T-helper 17 cell (primary cell): ENCODE measurements at regions not wholly inside any gene's neighbourhood (a gene's known extent, or its start where the extent isn't known, plus 50 kb on each side); places are given as distances from the start of the nearest gene placed in this dataset.

Experiments used
- ATAC-seq: fragments of 150-1000 bp; cut with Tn5 transposase; 2 replicates; pipeline ENCODE4 v1.10.0; 2021; ENCODE audit warnings: mild to moderate bottlenecking, moderate library complexity
- DNase-seq, 3 donors: peaks; one replicate each; pipeline versions ENCODE4 v3.0.0 to v3.0.0-alpha.2; 2020 to 2021
- H3K9me3 ChIP-seq: one replicate; pipeline ENCODE4 v1.7.0; 2013; ENCODE audit warnings: low read length, mild to moderate bottlenecking; ENCODE audit not compliant: control insufficient read depth, poor library complexity, severe bottlenecking
- H3K27ac Mint-ChIP-seq: one replicate; pipeline ENCODE4 v1.8.0; 2022; ENCODE audit warnings: mild to moderate bottlenecking, moderate library complexity, mixed read lengths
- H3K27me3 Mint-ChIP-seq: one replicate; pipeline ENCODE4 v1.8.0; 2022; ENCODE audit warnings: mixed read lengths
- H3K36me3 Mint-ChIP-seq: one replicate; pipeline ENCODE4 v1.8.0; 2022; ENCODE audit warnings: low read depth, mixed read lengths
- H3K4me1 Mint-ChIP-seq: one replicate; pipeline ENCODE4 v1.8.0; 2022; ENCODE audit warnings: mild to moderate bottlenecking, mixed read lengths
- H3K4me3 Mint-ChIP-seq: one replicate; pipeline ENCODE4 v1.8.0; 2022; ENCODE audit warnings: mild to moderate bottlenecking, moderate library complexity, mixed read lengths

DNA sequence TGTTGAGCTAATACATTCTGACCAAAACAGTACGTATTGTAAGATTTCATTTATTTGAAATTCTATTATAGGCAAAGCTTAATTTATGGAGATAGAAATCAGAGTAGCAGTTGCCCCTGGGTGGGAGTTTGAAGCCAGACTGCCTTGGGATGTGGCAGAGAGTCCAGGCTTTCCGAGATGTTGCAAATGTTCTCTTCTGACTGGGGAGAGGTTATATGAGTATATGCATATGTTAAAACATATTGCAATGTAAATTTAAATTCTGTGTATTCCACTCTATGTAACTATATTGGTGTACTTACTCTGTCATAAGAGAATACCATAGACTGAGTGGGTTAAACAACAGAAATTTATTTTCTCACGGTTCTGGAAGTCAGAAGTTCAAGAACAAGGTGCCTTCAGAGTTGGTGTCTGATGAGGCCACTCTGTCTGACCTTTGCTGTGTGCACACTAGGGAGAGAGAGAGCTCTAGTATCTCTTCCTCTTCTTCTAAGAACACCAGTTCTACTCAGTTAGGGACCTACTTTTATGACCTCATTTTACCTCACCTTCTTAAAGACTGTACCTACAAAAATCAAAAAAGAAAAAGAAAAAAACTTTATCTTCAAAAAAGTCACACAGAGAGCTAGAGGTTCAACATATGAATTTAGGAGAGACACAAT, 299.3 kb upstream of the HS3ST1 start:
- no peaks in the 10 kb centered on the region for H3K4me1 Mint-ChIP-seq
- H3K27ac Mint-ChIP-seq: no peak overlapping the region
- H3K27me3 Mint-ChIP-seq: peaks cover 10% of the 10 kb centered on the region
- no peak overlapping the region for H3K4me3 Mint-ChIP-seq
- no peaks in the 10 kb centered on the region for H3K9me3 ChIP-seq
- no peak for ATAC-seq
- DNase-seq: no peak
- no peaks in the 10 kb centered on the region for H3K36me3 Mint-ChIP-seq

DNA sequence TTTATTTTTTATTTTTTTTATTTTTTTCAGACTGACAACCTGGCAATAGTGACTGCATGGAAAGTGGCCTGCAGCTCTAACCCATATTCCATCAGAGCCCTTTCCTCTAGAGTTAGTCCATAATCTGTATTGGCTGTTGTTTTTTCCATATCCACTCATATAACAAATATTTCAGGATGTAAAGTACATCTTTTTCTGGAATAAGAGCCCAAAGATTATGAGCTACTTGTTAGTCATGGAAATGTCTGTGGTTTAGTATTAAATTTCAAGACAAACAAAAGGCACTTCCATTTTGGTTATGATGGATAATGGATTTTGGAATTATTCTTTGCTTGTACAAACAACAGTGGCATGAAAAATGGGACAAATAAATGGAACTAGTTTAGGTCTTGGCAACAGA, 296.0 kb upstream of the HS3ST1 start:
- no peak for DNase-seq
- H3K27me3 Mint-ChIP-seq: peaks cover 25% of the 10 kb centered on the region
- H3K36me3 Mint-ChIP-seq: no peaks in the 10 kb centered on the region
- no peak for ATAC-seq
- no peaks in the 10 kb centered on the region for H3K4me1 Mint-ChIP-seq
- H3K9me3 ChIP-seq: no peaks in the 10 kb centered on the region
- no peak overlapping the region for H3K4me3 Mint-ChIP-seq
- no peak overlapping the region for H3K27ac Mint-ChIP-seq

DNA sequence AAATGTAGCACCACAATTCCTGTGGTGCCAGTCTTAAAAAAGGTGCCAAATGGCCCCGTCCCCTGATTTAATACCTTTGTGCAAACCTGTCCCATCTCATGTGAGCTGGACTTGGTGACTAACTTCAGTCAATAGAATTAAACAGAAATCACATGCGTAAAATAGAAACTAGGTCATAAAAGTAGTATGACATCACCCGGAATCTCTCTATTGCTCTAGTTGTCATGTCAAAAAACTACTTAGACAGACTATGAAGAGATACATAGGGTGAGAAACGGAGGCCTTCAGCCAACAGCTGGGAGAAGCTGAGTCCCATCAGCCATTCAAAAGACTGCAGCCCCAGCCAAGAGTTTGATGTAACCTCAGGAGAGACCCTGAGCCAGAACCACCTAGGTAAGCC, 293.5 kb upstream of the HS3ST1 start:
- Mint-ChIP-seq H3K4me1 (no peaks in the 10 kb centered on the region), H3K27me3 (peaks cover 30% of the 10 kb centered on the region), H3K36me3 (no peaks in the 10 kb centered on the region), H3K4me3 (no peak overlapping the region), H3K27ac (no peak overlapping the region)
- no peak for ATAC-seq
- no peak for DNase-seq
- H3K9me3 ChIP-seq: no peaks in the 10 kb centered on the region

DNA sequence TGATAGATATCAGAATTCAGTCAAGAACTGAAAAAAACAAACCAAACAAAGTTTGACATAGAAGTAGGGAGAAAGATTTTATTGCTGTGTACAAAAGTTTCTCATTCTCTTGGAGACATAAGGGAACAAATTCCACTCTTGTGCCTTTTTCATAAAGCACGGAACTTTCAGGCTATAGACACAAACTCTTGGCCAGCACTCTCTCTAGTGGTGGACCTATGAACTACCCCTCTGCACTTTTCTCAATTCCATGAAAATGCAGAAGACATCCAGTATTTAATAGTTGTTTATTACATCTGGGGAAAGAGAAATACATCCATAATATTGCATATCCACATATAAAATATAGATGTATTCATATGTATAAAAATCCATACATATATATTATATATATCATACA, 291.6 kb upstream of the HS3ST1 start:
- H3K9me3 ChIP-seq: no peaks in the 10 kb centered on the region
- DNase-seq: no peak
- Mint-ChIP-seq H3K36me3 (no peaks in the 10 kb centered on the region), H3K4me1 (no peaks in the 10 kb centered on the region), H3K4me3 (no peak overlapping the region), H3K27me3 (peaks cover 30% of the 10 kb centered on the region), H3K27ac (no peak overlapping the region)
- no peak for ATAC-seq

DNA sequence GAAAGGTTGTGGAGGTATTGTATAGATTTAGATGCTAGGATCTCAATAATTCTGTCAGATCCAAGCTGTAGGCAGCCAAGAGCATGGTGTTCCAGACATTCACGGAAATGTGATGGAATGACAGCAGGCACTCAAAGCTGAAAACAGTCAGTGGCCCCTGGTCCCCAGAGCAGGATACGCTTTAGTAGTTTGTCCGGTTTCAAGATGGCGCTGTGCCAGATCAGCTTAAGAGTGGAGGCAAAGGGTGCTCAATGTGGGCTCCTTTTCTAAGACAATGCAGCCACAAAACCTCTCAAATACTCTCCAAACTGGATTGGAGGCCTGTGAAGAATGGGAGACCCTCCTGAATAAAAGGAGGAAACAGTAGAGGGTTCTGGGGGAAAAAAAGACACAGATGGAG, 291.2 kb upstream of the HS3ST1 start:
- DNase-seq (no peak), ATAC-seq (no peak)
- Mint-ChIP-seq H3K27me3 (peaks cover 30% of the 10 kb centered on the region), H3K36me3 (no peaks in the 10 kb centered on the region), H3K4me1 (no peaks in the 10 kb centered on the region), H3K27ac (no peak overlapping the region), H3K4me3 (no peak overlapping the region)
- no peaks in the 10 kb centered on the region for H3K9me3 ChIP-seq

DNA sequence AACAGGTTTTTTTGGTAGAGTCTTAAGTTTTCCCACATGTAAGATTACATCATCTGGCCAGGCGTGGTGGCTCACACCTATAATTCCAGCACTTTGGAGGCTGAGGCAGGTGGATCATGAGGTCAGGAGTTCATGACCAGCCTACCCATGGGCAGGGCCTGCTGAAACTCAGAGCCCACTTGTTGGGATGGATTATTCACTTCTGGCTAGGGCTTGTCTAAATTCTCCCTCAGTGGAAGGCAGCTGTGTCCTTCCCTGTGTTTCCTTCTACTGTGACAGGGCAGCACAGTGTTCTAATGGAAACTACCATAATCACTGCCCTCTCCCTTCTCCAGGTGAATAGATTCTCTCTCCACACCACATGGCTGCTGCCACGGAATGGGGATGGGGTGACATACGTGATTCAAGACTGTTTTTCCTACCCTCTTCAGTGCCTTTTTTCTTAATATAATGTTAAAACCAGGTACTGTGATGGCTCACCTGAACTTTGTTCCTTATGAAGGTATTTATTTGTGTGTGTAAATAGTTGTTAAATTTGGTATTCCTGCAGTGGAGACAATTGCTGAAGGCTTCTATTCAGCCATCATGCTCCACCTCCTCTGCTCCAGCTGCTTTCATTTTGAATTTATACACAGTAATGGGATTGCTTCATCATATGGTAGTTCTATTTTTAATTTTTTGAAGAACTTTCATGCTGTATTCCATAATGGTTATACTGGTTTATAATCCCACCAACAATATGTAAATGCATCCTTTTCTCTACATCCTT, 287.2 kb upstream of the HS3ST1 start:
- DNase-seq (no peak), ATAC-seq (no peak)
- Mint-ChIP-seq H3K4me1 (no peaks in the 10 kb centered on the region), H3K27ac (no peak overlapping the region), H3K4me3 (no peak overlapping the region), H3K36me3 (no peaks in the 10 kb centered on the region), H3K27me3 (peaks cover 21% of the 10 kb centered on the region)
- no peaks in the 10 kb centered on the region for H3K9me3 ChIP-seq

DNA sequence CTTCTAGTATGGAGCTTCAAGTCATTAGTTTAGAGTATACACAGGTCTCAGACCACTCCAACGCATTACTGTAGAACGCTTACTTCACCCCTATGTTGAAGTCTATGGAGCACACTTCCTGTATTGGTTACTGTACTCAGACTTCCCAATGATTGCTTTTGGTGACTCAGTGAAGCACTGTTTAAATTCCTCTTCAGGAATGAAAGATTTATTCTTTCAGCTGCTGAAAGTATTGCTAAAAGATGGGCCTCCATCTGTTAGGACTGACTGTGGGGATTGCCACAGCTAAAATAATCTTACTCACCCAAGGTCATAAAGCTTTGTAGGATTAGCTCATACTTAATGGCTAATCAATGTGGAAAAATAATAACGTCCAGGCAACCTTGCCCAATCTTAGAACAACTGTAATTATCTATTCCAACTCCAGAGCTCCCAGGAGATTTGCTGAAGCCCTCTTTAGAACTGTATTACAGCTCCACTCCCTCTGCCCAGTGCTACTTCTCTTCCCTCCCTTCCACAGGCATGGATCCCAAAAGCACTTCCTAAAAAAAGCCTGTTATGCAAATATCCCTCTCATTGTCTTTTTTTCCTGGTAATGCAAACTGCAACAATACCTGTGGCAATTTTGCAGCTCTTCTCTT, 281.9 kb upstream of the HS3ST1 start:
- Mint-ChIP-seq H3K4me3 (no peak overlapping the region), H3K27ac (no peak overlapping the region), H3K4me1 (no peaks in the 10 kb centered on the region), H3K27me3 (peaks cover 15% of the 10 kb centered on the region), H3K36me3 (no peaks in the 10 kb centered on the region)
- no peak for DNase-seq
- no peak for ATAC-seq
- H3K9me3 ChIP-seq: no peaks in the 10 kb centered on the region

DNA sequence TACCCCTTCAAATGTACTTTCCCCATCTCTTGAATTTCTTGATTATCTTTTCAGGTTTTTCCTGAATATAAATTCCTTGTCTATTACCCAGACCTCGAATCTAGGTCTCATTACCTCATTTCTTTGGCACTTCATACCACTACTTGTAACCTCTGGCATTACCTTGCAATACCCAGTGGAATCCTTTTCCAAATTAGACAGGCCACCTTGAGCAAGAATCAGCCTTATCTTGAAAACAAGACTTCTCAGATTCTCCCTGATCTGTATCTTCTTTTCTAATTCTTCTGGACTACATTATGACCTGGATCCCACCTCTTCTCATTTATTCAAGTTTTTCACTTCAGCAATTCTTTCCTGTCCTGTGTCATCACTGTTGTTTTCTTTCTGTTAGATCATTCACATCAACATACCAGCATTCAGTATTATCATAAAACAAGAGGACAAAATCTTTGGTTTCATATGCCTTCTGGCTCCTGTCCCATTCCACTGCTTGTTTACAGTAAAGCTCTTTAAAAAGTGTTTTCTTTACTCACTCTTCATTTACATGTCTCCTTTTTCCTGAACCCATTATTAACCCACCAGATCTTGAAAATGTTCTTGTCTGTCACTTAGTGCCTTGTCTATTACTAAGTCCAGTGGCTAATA, 275.6 kb upstream of the HS3ST1 start:
- H3K27me3 Mint-ChIP-seq: no peaks in the 10 kb centered on the region
- H3K9me3 ChIP-seq: no peaks in the 10 kb centered on the region
- H3K4me1 Mint-ChIP-seq: no peaks in the 10 kb centered on the region
- H3K4me3 Mint-ChIP-seq: no peak overlapping the region
- H3K36me3 Mint-ChIP-seq: no peaks in the 10 kb centered on the region
- ATAC-seq (no peak), DNase-seq (no peak)
- no peak overlapping the region for H3K27ac Mint-ChIP-seq

DNA sequence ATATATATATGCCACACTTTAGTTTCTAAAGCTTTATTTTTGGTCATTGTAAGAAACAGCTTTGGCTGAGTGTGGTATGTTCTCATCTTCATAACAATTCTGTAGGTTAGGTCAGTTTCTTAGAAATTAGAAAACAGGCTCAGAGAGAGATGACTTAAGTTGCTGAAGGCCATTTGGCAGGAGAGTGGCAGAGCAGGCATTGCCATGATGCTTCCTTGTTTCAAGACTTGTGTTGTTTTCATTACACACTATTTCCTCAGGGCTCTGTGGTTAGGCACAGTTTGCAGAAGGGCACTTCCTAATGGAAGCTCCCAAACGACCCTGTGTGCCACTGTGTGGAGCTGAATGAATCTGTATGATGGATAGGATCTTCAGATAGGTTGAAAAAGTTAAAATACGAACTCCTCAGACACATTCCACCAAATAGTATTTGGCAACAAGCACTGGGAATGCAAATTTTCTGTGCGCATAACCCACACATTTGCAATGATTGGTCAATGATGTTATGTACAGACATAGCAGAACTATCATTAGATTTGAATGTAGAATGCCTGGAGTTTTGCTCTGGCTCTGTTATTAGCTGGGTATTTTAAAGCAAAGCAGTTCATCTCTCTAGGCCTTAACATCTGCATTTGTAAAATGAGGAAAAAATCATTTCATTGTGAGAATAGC, 274.3 kb upstream of the HS3ST1 start:
- H3K4me3 Mint-ChIP-seq: no peak overlapping the region
- H3K9me3 ChIP-seq: no peaks in the 10 kb centered on the region
- no peaks in the 10 kb centered on the region for H3K36me3 Mint-ChIP-seq
- no peaks in the 10 kb centered on the region for H3K4me1 Mint-ChIP-seq
- peaks cover 10% of the 10 kb centered on the region for H3K27me3 Mint-ChIP-seq
- H3K27ac Mint-ChIP-seq: no peak overlapping the region
- ATAC-seq: no peak
- no peak for DNase-seq

DNA sequence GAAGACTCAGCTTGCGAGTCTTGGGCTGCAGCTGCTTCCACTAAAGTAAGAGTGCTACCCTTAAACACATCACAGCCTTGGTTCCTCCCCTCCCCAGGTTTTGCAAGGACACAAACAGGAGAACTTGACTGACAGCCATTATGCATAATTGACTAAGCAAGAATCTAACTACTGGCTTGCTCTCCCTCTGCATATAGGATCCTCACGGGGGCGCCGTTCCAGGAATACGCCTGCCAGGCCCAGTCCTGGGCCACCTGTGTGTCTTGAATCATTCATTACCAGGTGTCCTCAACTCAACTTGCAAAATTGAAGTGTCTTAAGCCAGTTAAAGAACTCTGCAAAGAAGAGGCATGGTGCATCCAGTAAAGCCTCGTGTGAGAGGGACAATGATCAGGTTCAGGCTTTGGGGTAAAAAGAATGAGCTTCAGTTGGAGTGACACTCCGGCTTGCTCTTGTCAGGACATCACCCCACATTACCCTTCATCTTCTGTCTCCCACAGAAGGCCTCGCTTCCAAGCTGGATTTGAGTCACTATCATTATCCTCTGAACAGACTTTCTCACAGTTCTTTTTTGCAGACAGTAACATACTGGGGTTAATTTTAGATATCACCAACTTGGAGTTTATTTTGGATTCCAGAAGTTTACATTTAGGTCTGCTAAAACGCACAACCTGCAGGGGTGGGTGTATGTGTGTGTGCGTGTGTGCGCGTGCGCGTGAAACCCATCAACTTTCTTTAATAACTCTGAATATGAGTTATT, 273.5 kb upstream of the HS3ST1 start:
- no peaks in the 10 kb centered on the region for H3K36me3 Mint-ChIP-seq
- no peaks in the 10 kb centered on the region for H3K4me1 Mint-ChIP-seq

DNA sequence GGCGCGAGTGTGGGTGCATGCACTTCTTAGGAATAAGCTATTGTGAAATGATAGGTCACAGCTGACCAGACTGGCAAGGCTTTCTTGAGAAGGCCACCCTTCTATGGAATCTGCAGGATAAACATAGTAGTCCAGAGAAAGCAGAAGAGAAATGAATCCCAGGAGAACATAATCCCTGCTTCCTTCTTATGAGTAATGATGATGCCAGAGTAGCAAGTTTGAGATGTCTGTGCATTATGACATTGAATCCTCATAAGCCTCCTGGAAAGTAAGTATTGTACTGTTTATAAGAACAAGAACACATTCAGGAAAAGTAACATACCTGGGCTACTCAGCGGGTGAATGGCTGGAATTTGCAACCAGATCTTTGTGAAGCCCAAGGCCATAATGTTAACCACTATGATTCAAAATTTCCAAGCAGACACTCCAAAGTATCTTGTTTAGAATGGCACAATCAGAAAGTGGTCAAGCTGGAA, 272.1 kb upstream of the HS3ST1 start:
- peaks cover 12% of the 10 kb centered on the region for H3K27me3 Mint-ChIP-seq
- ATAC-seq: no peak
- no peak for DNase-seq
- H3K4me1 Mint-ChIP-seq: no peaks in the 10 kb centered on the region
- no peaks in the 10 kb centered on the region for H3K36me3 Mint-ChIP-seq
- no peak overlapping the region for H3K4me3 Mint-ChIP-seq
- no peak overlapping the region for H3K27ac Mint-ChIP-seq
- H3K9me3 ChIP-seq: no peaks in the 10 kb centered on the region

More for the DNA sequence above, 273.5 kb upstream of the HS3ST1 start:
- Mint-ChIP-seq H3K4me3 (no peak overlapping the region), H3K27ac (no peak overlapping the region), H3K27me3 (peaks cover 12% of the 10 kb centered on the region)
- H3K9me3 ChIP-seq: no peaks in the 10 kb centered on the region
- no peak for ATAC-seq
- DNase-seq: no peak

DNA sequence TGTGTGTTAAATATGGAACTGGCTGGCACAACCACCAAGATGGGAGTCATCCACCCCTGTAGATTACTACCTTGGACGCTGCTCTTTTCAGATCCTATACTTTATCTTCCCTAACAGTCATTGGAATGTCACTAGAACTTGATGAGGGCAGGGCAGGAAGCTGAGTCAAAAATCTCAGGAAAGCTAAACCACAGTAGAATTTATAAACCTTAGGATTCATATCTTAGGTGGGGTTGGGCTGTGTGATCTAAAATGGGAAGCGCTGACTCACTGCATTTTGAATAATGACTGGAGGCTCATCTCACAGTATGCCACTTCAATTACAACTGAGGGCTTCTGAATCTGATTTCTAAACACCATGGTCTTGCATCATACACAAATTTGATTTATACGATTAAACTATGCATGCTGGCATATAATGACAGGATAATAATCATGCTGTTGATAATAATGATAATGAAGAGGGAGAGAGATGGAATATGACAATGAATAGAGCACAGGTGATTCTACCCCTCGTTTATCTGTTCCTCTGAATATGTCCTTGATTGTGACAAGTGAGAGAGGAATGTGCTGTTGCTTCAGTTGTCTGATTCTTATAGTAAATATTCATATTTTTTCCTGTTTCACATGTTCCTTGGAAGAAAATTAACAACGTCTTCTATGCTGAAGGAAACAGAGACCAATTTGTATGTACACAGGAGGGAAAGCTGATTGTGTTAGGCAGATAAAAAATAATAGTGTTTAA, 270.3 kb upstream of the HS3ST1 start:
- Mint-ChIP-seq H3K4me3 (no peak overlapping the region), H3K27ac (no peak overlapping the region)
- no peak for ATAC-seq

More for the DNA sequence above, 270.3 kb upstream of the HS3ST1 start:
- H3K36me3 Mint-ChIP-seq: no peaks in the 10 kb centered on the region
- DNase-seq: no peak
- H3K27me3 Mint-ChIP-seq: peaks cover 12% of the 10 kb centered on the region
- H3K4me1 Mint-ChIP-seq: no peaks in the 10 kb centered on the region
- H3K9me3 ChIP-seq: no peaks in the 10 kb centered on the region
